Kasumi-1 (cell line): ENCODE measurements at regions not wholly inside any gene's neighbourhood (a gene's known extent, or its start where the extent isn't known, plus 50 kb on each side); places are given as distances from the start of the nearest gene placed in this dataset.

ENCODE experiments used
- DNase-seq, 2 experiments: peaks; one replicate each; lab custom pipeline; 2025; lab: John Stamatoyannopoulos, UW

- no peak for DNase-seq
Observed at GRCh38 chr12:24223926-24224325, 274.5 kb upstream of the SOX5 start.

- DNase-seq, result peak; percentile 2 to 8
Observed at GRCh38 chr12:24222968-24223367, 273.5 kb upstream of the SOX5 start.

GRCh38 chr12:24212496-24212895, 263.0 kb upstream of the SOX5 start:
- no peak for DNase-seq

GRCh38 chr12:24206621-24207020, 257.2 kb upstream of the SOX5 start:
- no peak for DNase-seq

- no peak for DNase-seq
Observed at GRCh38 chr12:24201258-24201970, 251.9 kb upstream of the SOX5 start.

DNA sequence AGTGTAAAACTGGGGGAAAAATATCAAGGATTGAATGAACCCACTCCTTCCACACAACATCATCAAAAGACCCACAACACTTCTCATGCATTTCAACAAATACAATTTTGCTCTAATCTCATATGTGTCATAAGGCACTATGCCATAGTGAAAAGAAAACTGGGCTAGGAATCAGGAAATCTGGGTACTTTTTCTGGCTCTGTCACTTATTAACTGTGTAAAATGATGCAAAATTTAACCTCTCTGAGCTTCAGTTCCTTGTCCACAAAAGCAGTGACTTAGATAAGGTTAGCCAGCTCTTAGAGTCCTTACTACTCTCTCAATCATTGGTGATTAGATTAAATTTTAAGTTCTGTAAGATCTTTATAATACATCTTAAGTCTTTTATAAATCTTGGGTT, 250.5 kb upstream of the SOX5 start:
- no peak for DNase-seq

GRCh38 chr12:24198936-24199671, 249.6 kb upstream of the SOX5 start:
- DNase-seq, result no peak

DNA sequence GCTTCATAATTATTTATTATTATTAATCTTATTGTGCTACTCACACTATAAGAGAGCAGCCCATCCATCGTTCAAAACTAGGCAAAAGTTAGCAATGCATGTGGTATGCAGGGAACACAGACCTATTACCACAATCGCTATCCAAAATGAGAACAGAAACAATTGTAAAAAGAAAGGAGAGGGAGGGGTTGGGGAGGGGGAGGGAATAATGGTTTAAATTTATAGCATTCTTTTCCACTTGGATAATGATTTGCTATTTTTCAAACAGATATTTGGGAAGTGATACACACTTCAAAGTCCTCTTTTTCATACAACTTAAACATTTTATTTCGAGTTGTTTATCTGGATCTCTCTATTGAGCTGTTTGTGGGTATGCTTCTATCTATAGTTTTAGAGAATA, 248.6 kb upstream of the SOX5 start:
- DNase-seq, result no peak

DNA sequence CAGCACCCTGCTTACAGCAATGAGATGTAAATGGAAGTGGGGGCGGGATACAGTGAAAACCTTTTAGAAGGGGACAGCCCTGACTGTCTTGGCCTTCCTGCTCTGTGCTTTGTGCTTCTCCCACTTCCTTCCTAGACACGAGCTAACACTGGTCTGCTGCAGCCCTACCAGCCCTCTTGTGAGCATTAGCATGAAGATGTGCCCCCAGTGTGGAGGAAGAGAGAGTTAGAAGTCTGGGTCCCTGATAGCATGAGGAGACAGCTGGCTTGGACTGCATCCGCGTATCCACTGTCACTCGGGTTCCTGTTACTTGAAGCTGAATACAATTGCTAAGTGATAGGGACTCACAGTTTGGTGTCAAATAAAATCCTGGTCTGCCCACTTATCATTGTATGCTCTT, 248.1 kb upstream of the SOX5 start:
- peak; percentile 10 to 12 for DNase-seq

DNA sequence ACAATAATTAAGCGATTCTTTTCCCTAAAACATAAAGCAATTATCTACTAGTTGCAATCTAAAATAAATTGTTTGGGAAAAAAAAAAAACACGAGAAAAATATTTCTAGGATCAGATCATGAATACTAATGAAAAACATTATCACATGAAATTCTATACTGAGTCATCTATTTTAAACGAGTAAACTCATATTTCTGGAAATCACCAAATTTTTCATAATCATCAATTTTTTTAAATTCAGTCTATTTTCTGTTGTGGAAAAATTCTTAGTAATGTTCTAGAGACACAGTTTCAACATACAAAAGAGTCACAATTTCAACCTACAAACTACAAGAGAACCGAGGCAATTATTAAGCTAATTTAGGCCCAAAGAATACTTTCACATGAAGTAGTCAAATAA, 245.6 kb upstream of the SOX5 start:
- no peak for DNase-seq

GRCh38 chr12:24191117-24191516, 241.6 kb upstream of the SOX5 start:
- DNase-seq, result no peak

- no peak for DNase-seq
Observed at GRCh38 chr12:24185782-24186181, 236.3 kb upstream of the SOX5 start.

GRCh38 chr12:24177889-24178288, 228.4 kb upstream of the SOX5 start:
- DNase-seq, result no peak

- DNase-seq, result no peak
Observed at GRCh38 chr12:24175929-24176328, 226.5 kb upstream of the SOX5 start.

- DNase-seq, result no peak
Observed at GRCh38 chr12:24175284-24175683, 225.8 kb upstream of the SOX5 start.

GRCh38 chr12:24173067-24173466, 223.6 kb upstream of the SOX5 start:
- no peak for DNase-seq

DNA sequence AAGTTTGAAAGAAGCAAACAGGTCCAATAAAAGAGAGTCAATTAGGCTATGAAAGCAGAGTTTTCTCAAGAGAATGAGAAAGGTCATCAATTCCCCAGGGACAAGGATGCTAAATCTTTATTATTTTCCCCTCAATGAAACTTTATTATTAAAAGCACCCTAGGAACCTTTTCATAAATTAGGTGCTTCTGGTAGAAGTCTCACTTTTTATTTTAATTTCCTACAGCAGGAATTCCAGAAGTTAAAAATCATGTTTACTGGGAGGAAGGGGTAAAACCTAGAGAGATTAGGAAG, 223.2 kb upstream of the SOX5 start:
- DNase-seq, result no peak

DNA sequence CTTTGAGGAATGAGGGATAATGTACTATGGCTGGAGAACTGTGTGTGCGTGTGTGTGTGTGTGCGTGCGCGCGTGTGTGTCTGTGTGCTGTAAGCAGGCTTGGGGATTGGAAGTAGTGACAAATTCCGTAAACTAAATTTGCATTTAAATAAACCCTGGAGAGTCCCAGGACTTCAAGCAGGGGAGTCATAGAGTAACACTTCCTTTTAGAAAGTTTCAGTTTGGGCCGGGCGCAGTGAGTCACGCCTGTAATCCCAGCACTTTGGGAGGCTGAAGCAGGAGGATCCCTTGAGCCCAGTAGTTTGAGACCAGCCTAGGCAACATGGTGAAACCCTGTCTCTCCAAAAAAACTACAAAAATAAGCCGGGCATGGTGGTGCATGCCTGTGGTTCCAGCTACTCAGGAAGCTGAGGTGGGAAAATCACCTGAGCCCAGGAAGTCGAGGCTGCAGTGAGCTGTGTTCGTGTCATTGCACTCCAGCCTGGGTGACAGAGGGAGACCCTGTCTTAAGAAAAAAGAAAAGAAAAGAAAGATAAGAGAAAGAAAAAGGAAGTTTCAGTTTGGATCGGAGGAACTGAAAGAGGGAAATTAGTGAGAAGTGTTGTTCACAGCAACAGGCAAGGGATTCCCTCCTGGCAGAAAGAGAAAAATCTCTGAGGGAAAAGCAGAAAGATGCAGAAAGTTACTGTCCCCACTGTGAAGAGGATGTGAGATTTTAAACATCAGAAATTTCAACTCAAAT, 222.7 kb upstream of the SOX5 start:
- DNase-seq, result no peak

GRCh38 chr12:24155042-24155441, 205.6 kb upstream of the SOX5 start:
- DNase-seq, result no peak

- DNase-seq, result no peak
Observed at GRCh38 chr12:24153079-24153478, 203.6 kb upstream of the SOX5 start.

- DNase-seq, result no peak
Observed at GRCh38 chr12:24152270-24152669, 202.8 kb upstream of the SOX5 start.

- no peak for DNase-seq
Observed at GRCh38 chr12:24143928-24144327, 194.5 kb upstream of the SOX5 start.

DNA sequence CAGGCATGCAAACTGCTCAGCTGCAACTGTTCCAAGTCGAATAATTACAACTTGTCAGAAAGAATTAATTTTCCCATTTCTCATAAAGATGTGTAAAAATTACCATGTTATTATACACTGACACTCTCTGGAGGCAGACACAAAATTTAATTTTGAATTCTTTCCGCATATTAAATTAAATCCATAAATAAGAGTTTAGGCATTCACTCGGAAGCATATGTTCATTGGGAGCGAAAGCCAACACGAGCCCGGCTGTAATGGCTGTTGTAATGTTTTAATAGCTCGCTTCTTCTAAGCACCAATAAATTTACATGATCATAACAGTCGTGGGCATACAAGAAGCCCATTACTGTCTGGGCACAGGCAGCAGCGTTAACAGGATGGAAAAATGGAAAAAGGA, 189.6 kb upstream of the SOX5 start:
- no peak for DNase-seq
